ENCODE measurements at regions not wholly inside any gene's neighbourhood (a gene's known extent, or its start where the extent isn't known, plus 50 kb on each side); places are given as distances from the start of the nearest gene placed in this dataset.
A peak's percentile ranks its signal among the peaks of the same experiment; 100 is the strongest.

GRCh38 chr11:23727794-23728193 is 769.1 kb upstream of the LUZP2 start:
- TF ChIP-seq, protein P1, sequence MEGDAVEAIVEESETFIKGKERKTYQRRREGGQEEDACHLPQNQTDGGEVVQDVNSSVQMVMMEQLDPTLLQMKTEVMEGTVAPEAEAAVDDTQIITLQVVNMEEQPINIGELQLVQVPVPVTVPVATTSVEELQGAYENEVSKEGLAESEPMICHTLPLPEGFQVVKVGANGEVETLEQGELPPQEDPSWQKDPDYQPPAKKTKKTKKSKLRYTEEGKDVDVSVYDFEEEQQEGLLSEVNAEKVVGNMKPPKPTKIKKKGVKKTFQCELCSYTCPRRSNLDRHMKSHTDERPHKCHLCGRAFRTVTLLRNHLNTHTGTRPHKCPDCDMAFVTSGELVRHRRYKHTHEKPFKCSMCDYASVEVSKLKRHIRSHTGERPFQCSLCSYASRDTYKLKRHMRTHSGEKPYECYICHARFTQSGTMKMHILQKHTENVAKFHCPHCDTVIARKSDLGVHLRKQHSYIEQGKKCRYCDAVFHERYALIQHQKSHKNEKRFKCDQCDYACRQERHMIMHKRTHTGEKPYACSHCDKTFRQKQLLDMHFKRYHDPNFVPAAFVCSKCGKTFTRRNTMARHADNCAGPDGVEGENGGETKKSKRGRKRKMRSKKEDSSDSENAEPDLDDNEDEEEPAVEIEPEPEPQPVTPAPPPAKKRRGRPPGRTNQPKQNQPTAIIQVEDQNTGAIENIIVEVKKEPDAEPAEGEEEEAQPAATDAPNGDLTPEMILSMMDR (IDR thresholded peaks at IDR 0.05), result no peak
- no peak for TF ChIP-seq POLR2A (IDR thresholded peaks at IDR 0.05)
- intact Hi-C loops (cut with DNase I), result loop anchor here in 1 of 10 donors (10.0 kb wide), 1 partner anchor 827 kb away; no protein-coding TSS in a partner anchor
- Histone ChIP-seq H3K4me3 (no peak overlapping the region), H3K27ac (no peak overlapping the region), H3K27me3 (no peaks in the 10 kb centered on the region), H3K9me3 (peaks cover 0 to 6% (median 0%) of the 10 kb centered on the region in 12 donors), H3K4me1 (no peaks in the 10 kb centered on the region), H3K36me3 (no peaks in the 10 kb centered on the region)
- 36 to 51% (median 44%) methylated on average over 2 of the region's 2 CpGs for WGBS, 4 donors
- no peak for DNase-seq
- no peak for ATAC-seq

- no peak for DNase-seq
- 70 to 83% (median 78%) methylated on average over 1 of the region's 1 CpG for WGBS, 4 donors
- Histone ChIP-seq H3K4me3 (no peak overlapping the region), H3K27ac (no peak overlapping the region), H3K9me3 (peaks cover 0 to 7% (median 0%) of the 10 kb centered on the region in 12 donors), H3K36me3 (no peaks in the 10 kb centered on the region), H3K27me3 (no peaks in the 10 kb centered on the region), H3K4me1 (no peaks in the 10 kb centered on the region)
- TF ChIP-seq, protein P1 (IDR thresholded peaks at IDR 0.05), result no peak
- no peak for TF ChIP-seq POLR2A (IDR thresholded peaks at IDR 0.05)
- no peak for ATAC-seq
- intact Hi-C loops (cut with DNase I), result loop anchor here in 1 of 10 donors (10.0 kb wide), 1 partner anchor 826 kb away; no protein-coding TSS in a partner anchor
These were observed 767.8 kb upstream of the LUZP2 start for GRCh38 chr11:23729088-23729487.

GRCh38 chr11:23730307-23730998 is 766.4 kb upstream of the LUZP2 start:
- ATAC-seq, result no peak
- no peaks in the 10 kb centered on the region for H3K4me1 ChIP-seq
- no peaks in the 10 kb centered on the region for H3K36me3 ChIP-seq
- H3K4me3 ChIP-seq, result no peak overlapping the region
- no peak for DNase-seq
- no peak for TF ChIP-seq POLR2A (IDR thresholded peaks at IDR 0.05)
- TF ChIP-seq, protein P1 (IDR thresholded peaks at IDR 0.05), result no peak
- H3K27ac ChIP-seq, result no peak overlapping the region
- peaks cover 0 to 7% (median 0%) of the 10 kb centered on the region in 12 donors for H3K9me3 ChIP-seq
- no peaks in the 10 kb centered on the region for H3K27me3 ChIP-seq
- intact Hi-C loops (cut with DNase I), result no loop called here
- 86 to 94% (median 90%) methylated on average over 42 to 43 of the region's 43 CpGs for WGBS, 4 donors

GRCh38 chr11:23732026-23732425 is 764.8 kb upstream of the LUZP2 start:
- 61 to 81% (median 64%) methylated on average over 4 to 7 of the region's 7 CpGs for WGBS, 4 donors
- DNase-seq, result peak in 1 of 5 donors; percentile 26

More at GRCh38 chr11:23732026-23732425, 764.8 kb upstream of the LUZP2 start:
- Histone ChIP-seq H3K4me3 (no peak overlapping the region), H3K36me3 (no peaks in the 10 kb centered on the region), H3K9me3 (peaks cover 0 to 9% (median 0%) of the 10 kb centered on the region in 12 donors), H3K4me1 (no peaks in the 10 kb centered on the region), H3K27ac (no peak overlapping the region), H3K27me3 (no peaks in the 10 kb centered on the region)
- no peak for TF ChIP-seq POLR2A (IDR thresholded peaks at IDR 0.05)
- TF ChIP-seq, protein P1 (IDR thresholded peaks at IDR 0.05), result no peak
- intact Hi-C loops (cut with DNase I), result no loop called here
- no peak for ATAC-seq
